PC-9 (cell line): ENCODE measurements at regions not wholly inside any gene's neighbourhood (a gene's known extent, or its start where the extent isn't known, plus 50 kb on each side); places are given as distances from the start of the nearest gene placed in this dataset.

Source experiments
- BruUV-seq: library from RNA; stranded (reverse); fragments of 400-500 nt; replicated peaks from 2 replicates; lab custom pipeline; 2021; lab: Mats Ljungman, UMichigan
- CTCF ChIA-PET: fragments of 300-600 bp; sonication (Branson Sonifier 250); formaldehyde crosslinking; loops from one replicate; lab custom pipeline; 2022; ENCODE audit warnings: antibody characterized with exemption; lab: Charles Lee
- POLR2A ChIA-PET: fragments of 300-600 bp; sonication (Branson Sonifier 250); formaldehyde crosslinking; loops from one replicate; lab custom pipeline; 2022; ENCODE audit warnings: antibody characterized with exemption; ENCODE audit not compliant: unreplicated experiment; lab: Charles Lee
- DNase-seq, 2 experiments: peaks; one replicate each; pipeline versions ENCODE4 v3.0.0 to v3.0.0-alpha.2; 2015 to 2022; ENCODE audit warnings: mixed read lengths in 1 of 2
- H2AFZ ChIP-seq: fragments of 200-600 bp; sonication (generic); 2 replicates; pipeline ENCODE4 v1.8.1; 2017; ENCODE audit warnings: antibody characterized with exemption
- H3F3A ChIP-seq: fragments of 200-600 bp; sonication (generic); 2 replicates; pipeline ENCODE4 v1.8.1; 2017; ENCODE audit warnings: antibody characterized with exemption, mild to moderate bottlenecking, low read depth; ENCODE audit not compliant: insufficient read depth
- H3K27ac ChIP-seq: fragments of 200-600 bp; sonication (generic); 2 replicates; pipeline ENCODE4 v1.6.1; 2016; ENCODE audit warnings: mixed run types
- H3K27me3 ChIP-seq: fragments of 200-600 bp; sonication (generic); 2 replicates; pipeline ENCODE4 v1.6.1; 2016; ENCODE audit warnings: low read depth, mixed run types; ENCODE audit not compliant: insufficient read depth
- H3K36me3 ChIP-seq: fragments of 200-600 bp; sonication (generic); 2 replicates; pipeline ENCODE4 v1.6.1; 2016; ENCODE audit warnings: low read depth, mixed run types
- H3K4me1 ChIP-seq: fragments of 200-600 bp; sonication (generic); replicated peaks from 2 replicates; pipeline ENCODE4 v1.6.1; 2016; ENCODE audit warnings: mixed run types; ENCODE audit not compliant: insufficient read depth
- H3K4me2 ChIP-seq: fragments of 200-600 bp; sonication (generic); 2 replicates; pipeline ENCODE4 v1.6.1; 2017; ENCODE audit warnings: mixed run types
- H3K4me3 ChIP-seq: fragments of 200-600 bp; sonication (generic); 2 replicates; pipeline ENCODE4 v1.6.1; 2016; ENCODE audit warnings: mixed run types
- H3K79me2 ChIP-seq: fragments of 200-600 bp; sonication (generic); 2 replicates; pipeline ENCODE4 v1.6.1; 2017; ENCODE audit warnings: low read depth, mixed run types
- H3K9me2 ChIP-seq: fragments of 200-600 bp; sonication (generic); 2 replicates; pipeline ENCODE4 v1.8.1; 2017; ENCODE audit warnings: mild to moderate bottlenecking; ENCODE audit not compliant: insufficient read depth
- H3K9me3 ChIP-seq: fragments of 200-600 bp; sonication (generic); 2 replicates; pipeline ENCODE4 v1.8.1; 2016; ENCODE audit warnings: low read depth; ENCODE audit not compliant: insufficient read depth
- H4K20me1 ChIP-seq: fragments of 200-600 bp; sonication (generic); 2 replicates; pipeline ENCODE4 v1.8.1; 2017; ENCODE audit not compliant: insufficient read depth
- EZH2 ChIP-seq: fragments of 200-600 bp; sonication (generic); IDR thresholded peaks from 2 replicates; pipeline ENCODE4 v1.8.0; 2017; ENCODE audit warnings: antibody characterized with exemption, low read depth
- intact Hi-C: fragments of 100-400 bp; cut with micrococcal nuclease; formaldehyde crosslinking; loops from one replicate; pipeline ENCODE4 v1.10.0; 2022; ENCODE audit not compliant: unreplicated experiment
- TF ChIP-seq, protein P1 (sequence below): fragments of 200-600 bp; sonication (generic); conservative IDR thresholded peaks from 2 replicates; pipeline ENCODE4 v1.6.1; 2017; ENCODE audit warnings: mixed run types, antibody characterized with exemption, mild to moderate bottlenecking, moderate library complexity

DNA sequence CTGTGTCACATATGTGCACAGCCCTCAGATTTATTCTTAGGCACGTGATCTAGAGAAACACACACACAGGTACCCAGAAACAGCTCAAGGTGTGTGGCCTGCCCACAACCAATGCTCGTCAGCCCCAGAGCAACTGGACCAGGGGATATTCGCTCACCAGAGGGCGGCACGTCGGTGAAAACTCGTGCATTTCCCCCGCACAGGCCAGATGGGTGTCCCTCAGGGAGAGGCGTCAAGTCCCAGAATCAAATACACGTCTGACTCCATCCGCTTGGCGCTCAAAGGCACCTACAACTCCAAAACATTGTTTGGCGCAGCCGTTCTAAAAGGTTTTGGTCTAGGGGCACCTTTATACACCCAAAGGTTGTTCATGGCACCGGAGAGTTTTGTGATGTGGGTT lies 429.0 kb downstream of the BRD1 start:
- no peaks in the 10 kb centered on the region for H3K4me1 ChIP-seq
- POLR2A ChIA-PET: no interaction called here
- no peaks in the 10 kb centered on the region for H3K79me2 ChIP-seq
- no peaks in the 10 kb centered on the region; the same call in 1 of the 2 replicates for H3K9me3 ChIP-seq
- H3K4me2 ChIP-seq: no peak overlapping the region
- no peak overlapping the region for H2AFZ ChIP-seq
- H3K9me2 ChIP-seq: no peaks in the 10 kb centered on the region
- peaks cover 99% of the 10 kb centered on the region for H3K27me3 ChIP-seq
- no peaks in the 10 kb centered on the region for H4K20me1 ChIP-seq
- no peak overlapping the region for H3K4me3 ChIP-seq
- CTCF ChIA-PET: no interaction called here
- H3F3A ChIP-seq: no peaks in the 10 kb centered on the region
- intact Hi-C loops: no loop called here
- no peak overlapping the region for H3K27ac ChIP-seq
- TF ChIP-seq EZH2: no peak
- TF ChIP-seq, protein P1, sequence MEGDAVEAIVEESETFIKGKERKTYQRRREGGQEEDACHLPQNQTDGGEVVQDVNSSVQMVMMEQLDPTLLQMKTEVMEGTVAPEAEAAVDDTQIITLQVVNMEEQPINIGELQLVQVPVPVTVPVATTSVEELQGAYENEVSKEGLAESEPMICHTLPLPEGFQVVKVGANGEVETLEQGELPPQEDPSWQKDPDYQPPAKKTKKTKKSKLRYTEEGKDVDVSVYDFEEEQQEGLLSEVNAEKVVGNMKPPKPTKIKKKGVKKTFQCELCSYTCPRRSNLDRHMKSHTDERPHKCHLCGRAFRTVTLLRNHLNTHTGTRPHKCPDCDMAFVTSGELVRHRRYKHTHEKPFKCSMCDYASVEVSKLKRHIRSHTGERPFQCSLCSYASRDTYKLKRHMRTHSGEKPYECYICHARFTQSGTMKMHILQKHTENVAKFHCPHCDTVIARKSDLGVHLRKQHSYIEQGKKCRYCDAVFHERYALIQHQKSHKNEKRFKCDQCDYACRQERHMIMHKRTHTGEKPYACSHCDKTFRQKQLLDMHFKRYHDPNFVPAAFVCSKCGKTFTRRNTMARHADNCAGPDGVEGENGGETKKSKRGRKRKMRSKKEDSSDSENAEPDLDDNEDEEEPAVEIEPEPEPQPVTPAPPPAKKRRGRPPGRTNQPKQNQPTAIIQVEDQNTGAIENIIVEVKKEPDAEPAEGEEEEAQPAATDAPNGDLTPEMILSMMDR: no peak
- H3K36me3 ChIP-seq: no peaks in the 10 kb centered on the region
- BruUV-seq: no TSS peak
- DNase-seq: no peak

DNA sequence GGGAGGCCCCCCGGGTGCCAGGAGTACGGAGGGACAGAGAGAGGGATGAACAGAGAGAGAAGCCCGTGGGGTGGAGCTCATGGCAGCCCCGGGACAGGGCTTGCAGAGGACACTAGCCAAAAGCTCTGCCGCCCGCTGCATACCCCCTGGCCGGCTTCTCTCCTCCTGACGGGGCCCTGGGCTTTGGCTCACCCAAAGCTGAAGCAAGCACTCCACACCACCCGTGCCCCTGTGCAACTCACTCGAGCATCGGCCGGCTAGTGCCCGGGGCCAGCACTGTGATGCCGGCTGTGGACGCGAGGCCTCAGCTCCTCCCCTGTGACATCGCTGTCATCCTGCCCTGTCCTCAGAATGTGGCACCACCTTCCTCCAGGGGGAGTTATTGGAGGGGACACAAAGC lies 429.6 kb downstream of the BRD1 start:
- H3K36me3 ChIP-seq: no peaks in the 10 kb centered on the region
- no peak overlapping the region for H2AFZ ChIP-seq
- H3F3A ChIP-seq: no peaks in the 10 kb centered on the region
- H3K27me3 ChIP-seq: peaks cover 99% of the 10 kb centered on the region
- no peaks in the 10 kb centered on the region for H3K79me2 ChIP-seq
- no peak overlapping the region for H3K4me2 ChIP-seq
- no peak overlapping the region for H3K4me3 ChIP-seq
- H4K20me1 ChIP-seq: no peaks in the 10 kb centered on the region
- no TSS peak for BruUV-seq
- intact Hi-C loops: no loop called here
- no peak for DNase-seq
- no peaks in the 10 kb centered on the region; the same call in 1 of the 2 replicates for H3K9me3 ChIP-seq
- ChIA-PET POLR2A (no interaction called here), CTCF (no interaction called here)
- no peaks in the 10 kb centered on the region for H3K9me2 ChIP-seq
- H3K4me1 ChIP-seq: no peaks in the 10 kb centered on the region
- TF ChIP-seq, protein P1: no peak
- no peak for TF ChIP-seq EZH2
- no peak overlapping the region for H3K27ac ChIP-seq

DNA sequence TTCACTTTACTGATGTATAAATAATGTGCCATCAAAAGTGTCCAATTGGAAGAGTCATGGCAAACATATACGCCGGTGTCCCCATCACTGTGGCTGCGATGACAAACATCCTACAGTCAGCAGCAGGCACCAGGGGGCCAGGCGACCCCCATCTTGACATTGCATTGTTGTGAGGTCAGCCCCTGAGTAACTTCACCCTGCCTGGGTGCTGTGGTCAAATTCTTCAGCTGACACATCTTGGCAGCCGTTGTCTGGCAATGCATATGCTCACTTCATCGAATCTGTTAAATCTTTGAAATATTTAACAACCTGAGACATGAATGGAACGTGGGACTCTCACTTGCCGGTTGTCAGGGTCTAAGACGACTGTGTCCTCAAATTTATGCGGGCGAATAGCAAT lies 430.9 kb downstream of the BRD1 start:
- Histone ChIP-seq H4K20me1 (no peaks in the 10 kb centered on the region), H3K27ac (no peak overlapping the region), H3F3A (no peaks in the 10 kb centered on the region), H3K27me3 (peaks cover 99% of the 10 kb centered on the region), H3K9me3 (no peaks in the 10 kb centered on the region; the same call in 1 of the 2 replicates), H3K4me2 (no peak overlapping the region), H3K9me2 (no peaks in the 10 kb centered on the region), H3K36me3 (no peaks in the 10 kb centered on the region), H3K4me1 (no peaks in the 10 kb centered on the region), H3K79me2 (no peaks in the 10 kb centered on the region), H2AFZ (no peak overlapping the region), H3K4me3 (no peak overlapping the region)
- no TSS peak for BruUV-seq
- CTCF ChIA-PET: no interaction called here
- POLR2A ChIA-PET: no interaction called here
- DNase-seq: no peak
- intact Hi-C loops: no loop called here
- TF ChIP-seq EZH2: no peak
- TF ChIP-seq, protein P1: no peak
